ENCODE measurements at regions not wholly inside any gene's neighbourhood (a gene's known extent, or its start where the extent isn't known, plus 50 kb on each side); places are given as distances from the start of the nearest gene placed in this dataset.
A peak's percentile ranks its signal among the peaks of the same experiment; 100 is the strongest.

DNA sequence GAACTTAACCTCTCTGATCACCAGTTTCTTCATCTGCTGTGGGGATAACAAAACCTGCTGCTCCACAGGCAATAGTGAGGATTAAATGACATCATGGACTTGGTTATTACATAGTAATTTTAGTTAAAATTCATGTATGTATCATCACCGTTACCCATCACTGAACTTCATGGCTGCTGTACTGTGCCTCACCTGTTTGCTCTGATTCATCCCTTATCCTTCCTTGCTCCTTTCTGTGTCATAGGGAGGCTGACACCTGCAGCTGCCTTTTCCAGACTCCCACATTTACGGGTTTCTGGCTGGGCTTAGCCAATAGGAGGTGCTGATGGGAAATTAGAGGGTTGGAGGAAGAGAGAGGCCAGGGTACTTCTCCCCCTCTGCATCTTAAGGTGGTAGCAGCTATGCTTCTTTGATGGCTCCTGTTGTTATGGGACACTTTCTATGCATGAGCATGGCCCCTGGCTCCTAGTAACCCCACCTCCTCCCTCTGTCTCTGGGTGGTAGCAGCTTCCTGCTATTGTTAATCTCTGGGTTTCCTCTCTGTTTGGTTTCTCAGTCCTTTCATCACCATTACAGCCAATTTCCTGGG lies 332.1 kb downstream of the DHX35 start:
- DNase-seq (ENCODE audit: extremely low read depth in 1 of 11, low read depth in 9 of 11, low spot score in 4 of 11), result no peak

GRCh38 chr20:39292193-39292736 lies 330.1 kb downstream of the DHX35 start:
- no peak for DNase-seq (ENCODE audit: extremely low read depth in 1 of 11, low read depth in 9 of 11, low spot score in 4 of 11)

- DNase-seq (ENCODE audit: extremely low read depth in 1 of 11, low read depth in 9 of 11, low spot score in 4 of 11), result peak in 1 of 11 donors; percentile 10
These were observed 329.2 kb downstream of the DHX35 start for GRCh38 chr20:39291301-39291700.

- DNase-seq (ENCODE audit: extremely low read depth in 1 of 11, low read depth in 9 of 11, low spot score in 4 of 11), result no peak
These were observed 328.4 kb downstream of the DHX35 start for GRCh38 chr20:39290575-39290974.

- no peak for DNase-seq (ENCODE audit: extremely low read depth in 1 of 11, low read depth in 9 of 11, low spot score in 4 of 11)
These were observed 327.7 kb downstream of the DHX35 start for GRCh38 chr20:39289831-39290230.

GRCh38 chr20:39289316-39289715 lies 327.2 kb downstream of the DHX35 start:
- no peak for DNase-seq (ENCODE audit: extremely low read depth in 1 of 11, low read depth in 9 of 11, low spot score in 4 of 11)

DNA sequence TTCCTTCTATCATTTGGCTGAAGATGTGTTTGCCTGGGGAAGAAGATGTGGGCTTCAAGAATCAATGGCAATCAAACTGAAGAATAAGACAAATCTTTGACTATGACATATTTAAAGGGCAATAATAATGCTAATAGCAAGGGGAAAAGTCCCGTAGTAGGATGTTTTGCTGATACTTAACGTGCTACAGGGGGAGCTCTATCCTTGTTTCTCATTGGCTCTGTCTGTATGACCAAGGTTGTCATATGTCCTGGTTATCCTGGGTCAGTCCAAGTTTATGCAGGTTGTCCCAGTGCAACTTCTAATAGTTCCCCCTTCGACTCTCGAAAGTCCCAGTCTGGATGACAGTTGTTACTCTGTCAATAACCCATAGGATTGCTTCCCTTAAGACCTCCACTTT lies 321.3 kb downstream of the DHX35 start:
- no peak for DNase-seq (ENCODE audit: extremely low read depth in 1 of 11, low read depth in 9 of 11, low spot score in 4 of 11)

GRCh38 chr20:39282619-39283092 lies 320.5 kb downstream of the DHX35 start:
- DNase-seq (ENCODE audit: extremely low read depth in 1 of 11, low read depth in 9 of 11, low spot score in 4 of 11), result no peak

- no peak for DNase-seq (ENCODE audit: extremely low read depth in 1 of 11, low read depth in 9 of 11, low spot score in 4 of 11)
These were observed 318.7 kb downstream of the DHX35 start for GRCh38 chr20:39280875-39281274.

- no peak for DNase-seq (ENCODE audit: extremely low read depth in 1 of 11, low read depth in 9 of 11, low spot score in 4 of 11)
These were observed 316.2 kb downstream of the DHX35 start for GRCh38 chr20:39278230-39278788.

- no peak for DNase-seq (ENCODE audit: extremely low read depth in 1 of 11, low read depth in 9 of 11, low spot score in 4 of 11)
These were observed 315.0 kb downstream of the DHX35 start for GRCh38 chr20:39277185-39277584.

DNA sequence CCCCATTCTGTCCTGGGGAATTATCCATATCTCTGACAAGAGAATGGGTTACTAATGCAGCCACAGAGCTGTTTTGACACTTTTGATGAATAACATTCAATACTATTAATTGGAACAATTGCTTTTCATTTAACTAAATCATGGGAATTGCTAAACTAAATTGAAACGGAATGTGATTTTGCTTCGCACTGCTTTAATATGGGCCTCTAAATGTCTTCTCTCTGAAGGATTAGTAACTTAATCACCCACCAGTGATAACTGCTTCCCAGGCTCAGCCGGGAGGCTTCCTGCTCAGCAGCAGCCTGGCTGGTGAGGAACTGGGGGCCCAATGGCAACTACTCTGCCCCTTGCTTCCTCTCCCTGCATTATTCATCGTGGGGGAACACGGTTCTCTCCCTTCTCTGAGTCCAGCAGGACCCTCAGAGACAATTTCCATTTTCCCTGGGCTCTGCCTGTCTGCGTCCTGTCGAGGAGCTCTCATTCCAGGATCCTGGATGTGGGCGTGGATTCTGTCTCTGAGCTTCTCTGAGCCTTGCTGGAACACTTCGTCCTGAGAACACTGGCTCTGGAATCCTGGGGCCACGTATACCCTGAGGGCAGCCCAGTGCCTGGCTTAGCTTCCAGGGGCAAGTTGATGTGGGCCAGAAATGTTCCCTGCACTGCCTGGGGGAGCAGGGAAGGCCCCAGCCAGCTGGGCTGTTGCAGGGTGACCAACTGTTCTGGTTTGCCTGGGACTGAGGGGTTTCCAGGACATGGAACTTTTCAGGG lies 308.9 kb downstream of the DHX35 start:
- DNase-seq (ENCODE audit: extremely low read depth in 1 of 11, low read depth in 9 of 11, low spot score in 4 of 11), result no peak

GRCh38 chr20:39269493-39270217 lies 307.5 kb downstream of the DHX35 start:
- peak in 1 of 11 donors; percentile 19 for DNase-seq (ENCODE audit: extremely low read depth in 1 of 11, low read depth in 9 of 11, low spot score in 4 of 11)

GRCh38 chr20:39268981-39269461 lies 306.9 kb downstream of the DHX35 start:
- peak in 2 of 11 donors; percentile 38 to 41 for DNase-seq (ENCODE audit: extremely low read depth in 1 of 11, low read depth in 9 of 11, low spot score in 4 of 11)

DNA sequence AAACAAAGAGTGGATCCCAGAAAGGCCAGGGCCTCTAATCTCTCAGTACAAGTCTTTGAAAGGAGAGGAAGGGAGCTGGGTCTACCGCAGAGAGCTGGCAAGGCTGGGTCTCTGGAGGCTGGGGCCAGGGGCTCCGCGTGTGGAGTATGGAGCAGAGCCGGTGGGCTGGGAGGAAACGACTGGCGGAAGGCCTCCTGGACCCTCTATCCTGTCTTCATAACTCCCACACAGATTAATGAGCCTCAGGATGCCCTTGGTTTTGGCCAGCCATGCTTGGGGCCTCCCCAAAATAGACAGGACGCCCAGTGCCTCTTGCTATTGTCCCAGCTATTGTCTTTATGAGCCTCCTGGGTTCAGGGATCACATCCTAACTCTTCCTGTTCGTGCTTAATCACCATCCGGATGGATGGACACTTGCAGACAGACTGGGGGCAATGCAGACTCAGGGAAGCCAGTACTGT lies 306.4 kb downstream of the DHX35 start:
- peak in 2 of 11 donors; percentile 33 to 36 for DNase-seq (ENCODE audit: extremely low read depth in 1 of 11, low read depth in 9 of 11, low spot score in 4 of 11)

GRCh38 chr20:39266989-39267388 lies 304.8 kb downstream of the DHX35 start:
- DNase-seq (ENCODE audit: extremely low read depth in 1 of 11, low read depth in 9 of 11, low spot score in 4 of 11), result no peak

DNA sequence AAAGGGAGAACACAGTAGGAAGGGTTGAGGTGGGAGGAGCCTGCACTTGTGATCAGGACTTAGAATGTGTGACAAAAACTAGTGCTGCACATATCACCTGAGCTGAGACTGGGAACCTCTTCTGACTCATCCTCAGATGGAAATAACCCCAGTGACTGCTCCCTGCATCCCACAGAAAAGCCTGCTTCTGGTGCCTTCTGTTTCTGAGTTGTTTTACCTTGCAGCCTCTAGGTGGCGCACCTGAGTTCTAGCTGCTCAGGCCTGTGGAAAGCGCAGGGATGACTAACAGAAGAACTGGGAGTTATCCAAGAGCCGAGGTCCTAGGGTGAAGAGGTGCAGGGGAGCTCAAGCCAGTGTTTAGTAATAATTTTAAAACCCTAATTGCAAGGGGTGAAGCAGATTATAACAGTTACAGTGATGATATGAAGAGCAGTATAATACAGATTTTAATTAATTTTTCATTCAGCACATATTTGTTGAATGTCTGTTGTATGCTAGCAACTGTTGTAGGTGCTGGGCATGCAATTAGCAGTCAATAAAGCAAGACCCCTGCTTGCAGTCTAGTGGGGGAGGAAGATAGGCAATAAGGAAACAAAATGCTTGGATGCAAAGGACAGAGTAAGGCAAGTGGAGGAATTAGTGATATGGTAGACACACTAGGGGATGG lies 302.5 kb downstream of the DHX35 start:
- DNase-seq (ENCODE audit: extremely low read depth in 1 of 11, low read depth in 9 of 11, low spot score in 4 of 11), result peak in 3 of 11 donors; percentile 46 to 55 (median 53)

DNA sequence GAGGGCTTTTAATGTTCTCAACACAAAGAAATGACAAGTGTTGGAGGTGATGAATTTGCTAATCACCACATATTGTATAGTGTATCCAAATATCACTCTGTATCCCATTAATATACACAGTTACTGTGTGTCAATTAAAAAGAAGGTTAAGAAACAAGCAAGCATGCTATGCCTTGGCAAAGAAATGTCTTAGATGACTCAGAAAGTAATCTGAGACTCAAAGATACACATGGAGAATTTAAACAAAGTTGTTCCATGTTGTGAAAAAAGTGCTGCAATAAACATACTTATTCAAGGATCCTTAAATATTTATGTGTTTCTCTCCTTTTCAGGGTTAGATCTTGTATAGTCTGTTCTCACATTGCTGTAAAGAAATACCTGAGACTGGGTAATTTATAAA lies 300.9 kb downstream of the DHX35 start:
- DNase-seq (ENCODE audit: extremely low read depth in 1 of 11, low read depth in 9 of 11, low spot score in 4 of 11), result no peak

DNA sequence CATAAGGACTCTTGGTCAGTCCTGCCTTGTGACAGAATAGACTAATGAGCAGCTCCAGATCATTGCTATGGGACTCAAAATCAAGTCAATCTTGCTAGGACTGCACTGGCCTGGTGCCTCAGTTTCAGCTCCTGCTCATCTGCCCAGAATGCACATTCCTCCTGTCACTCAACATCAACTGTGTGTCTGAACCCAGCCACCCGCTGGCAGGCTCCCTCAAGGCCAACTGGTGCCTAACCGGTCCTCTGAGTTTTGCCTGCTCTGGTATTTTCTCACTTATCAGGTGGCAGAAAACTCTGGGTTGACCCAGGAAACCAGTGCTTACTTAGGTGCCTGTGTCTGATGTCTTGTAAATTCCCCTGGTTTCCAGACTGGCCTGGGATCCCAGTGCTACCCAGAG lies 297.7 kb downstream of the DHX35 start:
- no peak for DNase-seq (ENCODE audit: extremely low read depth in 1 of 11, low read depth in 9 of 11, low spot score in 4 of 11)

Measured in renal cortex interstitium (tissue), 11 donors.